GM18520 (cell line): ENCODE measurements at regions not wholly inside any gene's neighbourhood (a gene's known extent, or its start where the extent isn't known, plus 50 kb on each side); places are given as distances from the start of the nearest gene placed in this dataset.

Experiments
- ATAC-seq: cut with Tn5 transposase; IDR thresholded peaks from one replicate; pipeline ENCODE4 v1.9.1; 2021; ENCODE audit not compliant: unreplicated experiment

- ATAC-seq = no peak
Observed at GRCh38 chr1:193313354-193314140, 127.1 kb upstream of the B3GALT2 start.

GRCh38 chr1:193312432-193312831 lies 126.0 kb upstream of the B3GALT2 start:
- ATAC-seq = no peak

- no peak for ATAC-seq
Observed at GRCh38 chr1:193311226-193311948, 125.0 kb upstream of the B3GALT2 start.

GRCh38 chr1:193310564-193310963 lies 124.2 kb upstream of the B3GALT2 start:
- no peak for ATAC-seq

GRCh38 chr1:193309936-193310475 lies 123.6 kb upstream of the B3GALT2 start:
- ATAC-seq = no peak

- no peak for ATAC-seq
Observed at GRCh38 chr1:193308438-193308837, 122.0 kb upstream of the B3GALT2 start.

GRCh38 chr1:193306430-193306829 lies 120.0 kb upstream of the B3GALT2 start:
- no peak for ATAC-seq
